ENCODE measurements at regions not wholly inside any gene's neighbourhood (a gene's known extent, or its start where the extent isn't known, plus 50 kb on each side); places are given as distances from the start of the nearest gene placed in this dataset.
A peak's percentile ranks its signal among the peaks of the same experiment; 100 is the strongest.

- no peaks in the 10 kb centered on the region for H3K27me3 ChIP-seq (ENCODE audit: insufficient read depth, insufficient read length)
- TF ChIP-seq YY1 (IDR thresholded peaks at IDR 0.05; ENCODE audit: insufficient read depth, insufficient read length) (no peak), SUZ12 (IDR thresholded peaks at IDR 0.05; ENCODE audit: extremely low read depth, insufficient read depth, insufficient read length) (no peak), ZNF274 (IDR thresholded peaks at IDR 0.05; ENCODE audit: low read depth, low read length) (no peak)
- H3K4me1 ChIP-seq (ENCODE audit: insufficient read depth, insufficient read length) = no peaks in the 10 kb centered on the region
- H3K9ac ChIP-seq (ENCODE audit: insufficient read length, low read depth) = no peak overlapping the region
- H3K36me3 ChIP-seq (ENCODE audit: insufficient read depth, insufficient read length, low read length) = no peaks in the 10 kb centered on the region
- no peak overlapping the region for H3K4me3 ChIP-seq (ENCODE audit: insufficient read length, low read depth)
- no peaks in the 10 kb centered on the region for H3K9me3 ChIP-seq (ENCODE audit: insufficient read depth, low read length)
- DNase-seq (ENCODE audit: low read depth, low spot score) = no peak
These were observed 87.6 kb downstream of the SUCNR1 start for GRCh38 chr3:151960961-151961580.

- H3K27me3 ChIP-seq (ENCODE audit: insufficient read depth, insufficient read length) = no peaks in the 10 kb centered on the region
- no peak overlapping the region for H3K9ac ChIP-seq (ENCODE audit: insufficient read length, low read depth)
- DNase-seq (ENCODE audit: low read depth, low spot score) = no peak
- H3K4me3 ChIP-seq (ENCODE audit: insufficient read length, low read depth) = no peak overlapping the region
- no peaks in the 10 kb centered on the region for H3K36me3 ChIP-seq (ENCODE audit: insufficient read depth, insufficient read length, low read length)
- H3K4me1 ChIP-seq (ENCODE audit: insufficient read depth, insufficient read length) = no peaks in the 10 kb centered on the region
- no peaks in the 10 kb centered on the region for H3K9me3 ChIP-seq (ENCODE audit: insufficient read depth, low read length)
- TF ChIP-seq ZNF274 (IDR thresholded peaks at IDR 0.05; ENCODE audit: low read depth, low read length) = no peak
- no peak for TF ChIP-seq SUZ12 (IDR thresholded peaks at IDR 0.05; ENCODE audit: extremely low read depth, insufficient read depth, insufficient read length)
- TF ChIP-seq YY1 (IDR thresholded peaks at IDR 0.05; ENCODE audit: insufficient read depth, insufficient read length) = no peak
These were observed 88.9 kb downstream of the SUCNR1 start for GRCh38 chr3:151962352-151962751.

- H3K9me3 ChIP-seq (ENCODE audit: insufficient read depth, low read length) = no peaks in the 10 kb centered on the region
- H3K4me3 ChIP-seq (ENCODE audit: insufficient read length, low read depth) = no peak overlapping the region
- DNase-seq (ENCODE audit: low read depth, low spot score) = no peak
- TF ChIP-seq YY1 (IDR thresholded peaks at IDR 0.05; ENCODE audit: insufficient read depth, insufficient read length) (no peak), SUZ12 (IDR thresholded peaks at IDR 0.05; ENCODE audit: extremely low read depth, insufficient read depth, insufficient read length) (no peak), ZNF274 (IDR thresholded peaks at IDR 0.05; ENCODE audit: low read depth, low read length) (no peak)
- H3K36me3 ChIP-seq (ENCODE audit: insufficient read depth, insufficient read length, low read length) = no peaks in the 10 kb centered on the region
- H3K27me3 ChIP-seq (ENCODE audit: insufficient read depth, insufficient read length) = no peaks in the 10 kb centered on the region
- H3K4me1 ChIP-seq (ENCODE audit: insufficient read depth, insufficient read length) = no peaks in the 10 kb centered on the region
- H3K9ac ChIP-seq (ENCODE audit: insufficient read length, low read depth) = no peak overlapping the region
These were observed 89.5 kb downstream of the SUCNR1 start for GRCh38 chr3:151962912-151963311.

GRCh38 chr3:151964743-151965142 lies 91.3 kb downstream of the SUCNR1 start:
- H3K27me3 ChIP-seq (ENCODE audit: insufficient read depth, insufficient read length) = no peaks in the 10 kb centered on the region
- H3K4me3 ChIP-seq (ENCODE audit: insufficient read length, low read depth) = no peak overlapping the region
- no peak for DNase-seq (ENCODE audit: low read depth, low spot score)
- no peaks in the 10 kb centered on the region for H3K36me3 ChIP-seq (ENCODE audit: insufficient read depth, insufficient read length, low read length)
- no peaks in the 10 kb centered on the region for H3K9me3 ChIP-seq (ENCODE audit: insufficient read depth, low read length)
- H3K9ac ChIP-seq (ENCODE audit: insufficient read length, low read depth) = no peak overlapping the region
- no peak for TF ChIP-seq YY1 (IDR thresholded peaks at IDR 0.05; ENCODE audit: insufficient read depth, insufficient read length)
- TF ChIP-seq SUZ12 (IDR thresholded peaks at IDR 0.05; ENCODE audit: extremely low read depth, insufficient read depth, insufficient read length) = no peak
- no peak for TF ChIP-seq ZNF274 (IDR thresholded peaks at IDR 0.05; ENCODE audit: low read depth, low read length)
- no peaks in the 10 kb centered on the region for H3K4me1 ChIP-seq (ENCODE audit: insufficient read depth, insufficient read length)

- no peak overlapping the region for H3K9ac ChIP-seq (ENCODE audit: insufficient read length, low read depth)
- no peak for TF ChIP-seq ZNF274 (IDR thresholded peaks at IDR 0.05; ENCODE audit: low read depth, low read length)
- no peak for TF ChIP-seq SUZ12 (IDR thresholded peaks at IDR 0.05; ENCODE audit: extremely low read depth, insufficient read depth, insufficient read length)
- TF ChIP-seq YY1 (IDR thresholded peaks at IDR 0.05; ENCODE audit: insufficient read depth, insufficient read length) = no peak
- H3K9me3 ChIP-seq (ENCODE audit: insufficient read depth, low read length) = no peaks in the 10 kb centered on the region
- no peak overlapping the region for H3K4me3 ChIP-seq (ENCODE audit: insufficient read length, low read depth)
- no peaks in the 10 kb centered on the region for H3K36me3 ChIP-seq (ENCODE audit: insufficient read depth, insufficient read length, low read length)
- H3K4me1 ChIP-seq (ENCODE audit: insufficient read depth, insufficient read length) = no peaks in the 10 kb centered on the region
- no peaks in the 10 kb centered on the region for H3K27me3 ChIP-seq (ENCODE audit: insufficient read depth, insufficient read length)
- peak; percentile 35 for DNase-seq (ENCODE audit: low read depth, low spot score)
These were observed 95.7 kb downstream of the SUCNR1 start for GRCh38 chr3:151969026-151969642.

- H3K36me3 ChIP-seq (ENCODE audit: insufficient read depth, insufficient read length, low read length) = no peaks in the 10 kb centered on the region
- no peak overlapping the region for H3K9ac ChIP-seq (ENCODE audit: insufficient read length, low read depth)
- no peaks in the 10 kb centered on the region for H3K27me3 ChIP-seq (ENCODE audit: insufficient read depth, insufficient read length)
- no peaks in the 10 kb centered on the region for H3K4me1 ChIP-seq (ENCODE audit: insufficient read depth, insufficient read length)
- H3K4me3 ChIP-seq (ENCODE audit: insufficient read length, low read depth) = no peak overlapping the region
- no peak for DNase-seq (ENCODE audit: low read depth, low spot score)
- no peak for TF ChIP-seq YY1 (IDR thresholded peaks at IDR 0.05; ENCODE audit: insufficient read depth, insufficient read length)
- no peak for TF ChIP-seq ZNF274 (IDR thresholded peaks at IDR 0.05; ENCODE audit: low read depth, low read length)
- no peak for TF ChIP-seq SUZ12 (IDR thresholded peaks at IDR 0.05; ENCODE audit: extremely low read depth, insufficient read depth, insufficient read length)
- no peaks in the 10 kb centered on the region for H3K9me3 ChIP-seq (ENCODE audit: insufficient read depth, low read length)
These were observed 98.6 kb downstream of the SUCNR1 start for GRCh38 chr3:151971814-151972579.

GRCh38 chr3:151974067-151974466 lies 100.6 kb downstream of the SUCNR1 start:
- no peak for DNase-seq (ENCODE audit: low read depth, low spot score)
- no peaks in the 10 kb centered on the region for H3K27me3 ChIP-seq (ENCODE audit: insufficient read depth, insufficient read length)
- no peak overlapping the region for H3K4me3 ChIP-seq (ENCODE audit: insufficient read length, low read depth)
- TF ChIP-seq SUZ12 (IDR thresholded peaks at IDR 0.05; ENCODE audit: extremely low read depth, insufficient read depth, insufficient read length) (no peak), ZNF274 (IDR thresholded peaks at IDR 0.05; ENCODE audit: low read depth, low read length) (no peak), YY1 (IDR thresholded peaks at IDR 0.05; ENCODE audit: insufficient read depth, insufficient read length) (no peak)
- H3K4me1 ChIP-seq (ENCODE audit: insufficient read depth, insufficient read length) = no peaks in the 10 kb centered on the region
- no peak overlapping the region for H3K9ac ChIP-seq (ENCODE audit: insufficient read length, low read depth)
- H3K36me3 ChIP-seq (ENCODE audit: insufficient read depth, insufficient read length, low read length) = no peaks in the 10 kb centered on the region
- no peaks in the 10 kb centered on the region; the same call in 1 of the 2 replicates for H3K9me3 ChIP-seq (ENCODE audit: insufficient read depth, low read length)

Measured in NT2/D1 (cell line).